BJ (cell line): ENCODE measurements at regions not wholly inside any gene's neighbourhood (a gene's known extent, or its start where the extent isn't known, plus 50 kb on each side); places are given as distances from the start of the nearest gene placed in this dataset.

ENCODE experiments used
- CTCF ChIA-PET: fragments of 350-600 bp; formaldehyde crosslinking; extraction: SDS; loops from one replicate; lab custom pipeline; 2021; ENCODE audit warnings: antibody characterized with exemption, inconsistent platforms; lab: Yijun Ruan, JAX
- POLR2A ChIA-PET: fragments of 300-600 bp; sonication (Branson Sonifier 250); formaldehyde crosslinking; extraction: SDS; loops from one replicate; lab custom pipeline; 2021; ENCODE audit warnings: antibody characterized with exemption; lab: Charles Lee
- DNase-seq: peaks from one replicate; pipeline ENCODE4 v3.0.0-alpha.2; 2011; ENCODE audit warnings: low read depth
- H3K27me3 ChIP-seq: 2 replicates; pipeline ENCODE4 v1.6.0; 2011; ENCODE audit warnings: low read length; ENCODE audit not compliant: control insufficient read depth, insufficient read depth
- H3K36me3 ChIP-seq: 2 replicates; pipeline ENCODE4 v1.5.1; 2011; ENCODE audit warnings: low read length; ENCODE audit not compliant: control insufficient read depth, insufficient read depth
- H3K4me3 ChIP-seq: 2 replicates; pipeline ENCODE4 v1.5.1; 2011; ENCODE audit warnings: low read depth, mild to moderate bottlenecking, control low read depth, low read length
- TF ChIP-seq, protein P1 (sequence below): IDR thresholded peaks from 2 replicates; pipeline ENCODE4 v1.5.1; 2011; ENCODE audit warnings: low read depth, mild to moderate bottlenecking, control low read depth, inconsistent platforms, low read length, moderate library complexity; ENCODE audit not compliant: insufficient read depth

DNA sequence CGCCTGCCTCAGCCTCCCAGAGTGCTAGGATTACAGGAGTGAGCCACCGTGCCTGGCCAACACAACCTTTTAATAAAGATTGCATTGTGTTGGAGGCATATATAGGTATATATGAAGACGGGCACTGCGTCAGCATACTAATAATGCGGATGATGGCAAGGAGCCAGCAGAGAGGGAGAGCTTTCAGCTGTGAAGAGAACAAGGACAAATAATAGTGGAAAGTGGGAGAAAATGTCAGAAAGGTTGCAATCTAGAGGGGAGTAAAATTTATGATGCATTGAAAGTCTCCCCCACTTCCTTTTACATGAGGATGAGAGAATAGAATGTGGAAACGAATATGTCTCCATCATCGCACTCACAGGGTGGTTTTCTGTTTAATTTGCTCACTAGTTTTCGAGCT is 170.5 kb upstream of the TBL1XR1 start:
- H3K36me3 ChIP-seq, result no peaks in the 10 kb centered on the region
- TF ChIP-seq, protein P1, sequence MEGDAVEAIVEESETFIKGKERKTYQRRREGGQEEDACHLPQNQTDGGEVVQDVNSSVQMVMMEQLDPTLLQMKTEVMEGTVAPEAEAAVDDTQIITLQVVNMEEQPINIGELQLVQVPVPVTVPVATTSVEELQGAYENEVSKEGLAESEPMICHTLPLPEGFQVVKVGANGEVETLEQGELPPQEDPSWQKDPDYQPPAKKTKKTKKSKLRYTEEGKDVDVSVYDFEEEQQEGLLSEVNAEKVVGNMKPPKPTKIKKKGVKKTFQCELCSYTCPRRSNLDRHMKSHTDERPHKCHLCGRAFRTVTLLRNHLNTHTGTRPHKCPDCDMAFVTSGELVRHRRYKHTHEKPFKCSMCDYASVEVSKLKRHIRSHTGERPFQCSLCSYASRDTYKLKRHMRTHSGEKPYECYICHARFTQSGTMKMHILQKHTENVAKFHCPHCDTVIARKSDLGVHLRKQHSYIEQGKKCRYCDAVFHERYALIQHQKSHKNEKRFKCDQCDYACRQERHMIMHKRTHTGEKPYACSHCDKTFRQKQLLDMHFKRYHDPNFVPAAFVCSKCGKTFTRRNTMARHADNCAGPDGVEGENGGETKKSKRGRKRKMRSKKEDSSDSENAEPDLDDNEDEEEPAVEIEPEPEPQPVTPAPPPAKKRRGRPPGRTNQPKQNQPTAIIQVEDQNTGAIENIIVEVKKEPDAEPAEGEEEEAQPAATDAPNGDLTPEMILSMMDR, result no peak
- H3K4me3 ChIP-seq, result no peak overlapping the region
- ChIA-PET CTCF (interaction anchor here (1.5 kb wide), 1 partner anchor 16 kb away, joined by 4 read pairs; no protein-coding TSS in a partner anchor), POLR2A (no interaction called here)
- H3K27me3 ChIP-seq, result no peaks in the 10 kb centered on the region
- DNase-seq, result no peak

DNA sequence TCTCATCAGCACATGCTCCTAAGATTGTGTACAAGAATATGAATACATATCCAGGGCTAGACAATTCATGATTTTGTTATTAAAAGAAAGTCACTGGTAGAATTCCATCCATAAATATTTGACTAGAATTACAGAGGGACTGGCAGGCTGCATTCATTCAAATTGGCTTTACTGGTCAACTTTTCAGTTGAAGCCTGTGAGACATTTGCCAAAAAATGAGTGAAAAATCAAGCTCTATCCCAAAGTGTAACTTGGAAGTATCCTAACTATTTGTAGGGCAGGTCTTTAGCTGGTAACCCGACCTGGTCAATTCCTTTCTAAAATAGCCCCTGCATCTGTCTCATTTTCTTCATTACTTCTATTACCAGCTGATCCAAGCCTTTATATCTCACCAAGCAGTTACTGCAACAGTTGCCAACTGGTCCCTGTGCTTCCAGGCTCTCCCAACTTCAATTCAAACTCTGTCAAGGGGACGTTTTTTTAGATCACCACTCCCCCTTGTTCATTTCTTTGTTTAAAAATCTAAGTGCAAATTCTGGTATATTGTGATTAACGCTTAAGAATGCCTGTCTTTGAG is 173.1 kb upstream of the TBL1XR1 start:
- CTCF ChIA-PET, result interaction anchor here (1.4 to 2.9 kb wide), 2 partner anchors 9 to 16 kb away, joined by 4 to 13 read pairs; no protein-coding TSS in a partner anchor
- TF ChIP-seq, protein P1, result no peak
- no peak for DNase-seq
- Histone ChIP-seq H3K4me3 (no peak overlapping the region), H3K36me3 (no peaks in the 10 kb centered on the region), H3K27me3 (no peaks in the 10 kb centered on the region)
- POLR2A ChIA-PET, result no interaction called here

DNA sequence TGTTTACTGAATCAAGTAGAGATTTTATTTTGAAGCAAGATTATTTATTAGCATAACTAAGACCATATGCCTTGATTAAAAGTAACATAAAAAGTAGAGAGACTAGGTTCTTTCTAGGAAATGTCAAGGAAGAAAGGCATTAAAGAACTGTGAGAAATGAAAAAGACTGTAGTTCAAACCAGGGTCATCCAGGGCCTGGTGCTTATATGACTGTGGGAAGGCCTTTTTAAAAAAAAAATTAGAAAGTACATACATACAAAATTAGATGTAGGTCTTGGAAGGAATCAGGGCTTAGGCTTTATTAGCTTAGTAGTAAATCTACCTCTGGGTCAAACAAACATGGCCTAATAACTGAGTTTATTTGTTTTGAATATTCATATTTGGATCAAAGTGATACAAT is 173.9 kb upstream of the TBL1XR1 start:
- DNase-seq, result no peak
- TF ChIP-seq, protein P1, result no peak
- H3K4me3 ChIP-seq, result no peak overlapping the region
- H3K27me3 ChIP-seq, result no peaks in the 10 kb centered on the region
- ChIA-PET CTCF (interaction anchor here (2.9 kb wide), 1 partner anchor 10 kb away, joined by 13 read pairs; no protein-coding TSS in a partner anchor), POLR2A (no interaction called here)
- H3K36me3 ChIP-seq, result no peaks in the 10 kb centered on the region

DNA sequence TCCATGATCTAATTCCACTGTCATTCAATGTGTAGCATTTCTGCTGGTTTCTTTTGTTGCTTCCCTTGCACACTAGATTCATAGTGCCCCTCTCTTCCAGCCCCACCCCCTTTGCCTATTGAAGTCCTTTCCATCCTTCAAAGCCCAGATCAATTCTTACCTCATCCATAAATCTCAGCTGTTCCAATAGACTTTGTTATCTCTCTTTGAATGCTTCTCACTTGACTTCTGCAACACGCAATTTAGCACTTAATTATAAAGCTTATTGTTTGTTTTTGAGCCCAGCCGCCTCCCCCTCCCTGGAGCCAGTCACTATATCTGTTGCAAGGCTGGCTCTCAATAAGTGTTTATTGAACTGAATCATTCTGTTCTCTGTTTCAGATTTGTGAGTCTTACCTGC is 174.6 kb upstream of the TBL1XR1 start:
- Histone ChIP-seq H3K4me3 (no peak overlapping the region), H3K27me3 (no peaks in the 10 kb centered on the region), H3K36me3 (no peaks in the 10 kb centered on the region)
- POLR2A ChIA-PET, result no interaction called here
- TF ChIP-seq, protein P1, result no peak
- no peak for DNase-seq
- CTCF ChIA-PET, result interaction anchor here (2.9 kb wide), 1 partner anchor 11 kb away, joined by 13 read pairs; no protein-coding TSS in a partner anchor

DNA sequence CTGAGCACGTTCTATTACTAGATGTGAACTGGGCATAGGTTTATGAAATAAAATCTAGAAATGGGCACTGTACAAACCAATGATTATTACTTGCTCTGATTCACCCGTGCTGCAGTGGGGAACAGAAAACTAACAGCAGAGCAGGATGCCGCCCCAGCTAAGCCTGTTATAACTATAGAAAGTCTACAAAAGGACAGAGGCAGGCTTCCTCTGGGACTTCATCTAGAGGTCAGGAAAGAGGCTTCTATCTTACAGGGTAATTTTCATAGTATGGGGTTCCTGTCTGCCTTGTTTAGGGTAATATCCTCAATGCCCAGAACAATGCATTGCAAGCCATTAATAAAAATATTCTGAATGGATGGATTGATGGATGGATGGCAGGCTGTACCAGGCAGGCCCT is 177.0 kb upstream of the TBL1XR1 start:
- ChIA-PET POLR2A (no interaction called here), CTCF (no interaction called here)
- no peak overlapping the region for H3K4me3 ChIP-seq
- H3K36me3 ChIP-seq, result no peaks in the 10 kb centered on the region
- no peak for DNase-seq
- TF ChIP-seq, protein P1, result no peak
- H3K27me3 ChIP-seq, result no peaks in the 10 kb centered on the region
